SKM-1 (cell line): ENCODE measurements at regions not wholly inside any gene's neighbourhood (a gene's known extent, or its start where the extent isn't known, plus 50 kb on each side); places are given as distances from the start of the nearest gene placed in this dataset.

ENCODE experiments used
- DNase-seq: peaks from one replicate; lab custom pipeline; 2025; ENCODE audit not compliant: unreplicated experiment; lab: John Stamatoyannopoulos, UW

- DNase-seq: no peak
These were observed 322.0 kb downstream of the MFSD1 start for GRCh38 chr3:159123877-159124276.

- DNase-seq: no peak
These were observed 324.6 kb downstream of the MFSD1 start for GRCh38 chr3:159126261-159127020.

DNA sequence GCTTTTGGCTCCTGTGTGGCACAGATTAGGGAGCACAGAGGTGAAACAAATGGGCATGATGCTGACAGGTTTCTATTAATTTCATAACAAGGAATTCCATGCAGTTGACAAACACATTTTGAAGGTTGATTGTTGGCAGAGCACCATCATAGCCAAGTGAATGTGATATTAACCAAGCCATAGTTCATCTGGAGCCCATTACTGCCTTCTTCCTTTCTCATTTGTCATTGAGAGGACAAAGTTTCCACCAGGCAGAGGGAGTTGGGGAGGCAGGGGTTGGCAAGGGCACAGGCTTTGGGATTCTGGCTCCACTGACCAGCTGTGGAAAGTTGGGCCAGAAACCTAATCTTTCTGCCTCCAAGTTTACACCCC lies 325.2 kb downstream of the MFSD1 start:
- DNase-seq: no peak

DNA sequence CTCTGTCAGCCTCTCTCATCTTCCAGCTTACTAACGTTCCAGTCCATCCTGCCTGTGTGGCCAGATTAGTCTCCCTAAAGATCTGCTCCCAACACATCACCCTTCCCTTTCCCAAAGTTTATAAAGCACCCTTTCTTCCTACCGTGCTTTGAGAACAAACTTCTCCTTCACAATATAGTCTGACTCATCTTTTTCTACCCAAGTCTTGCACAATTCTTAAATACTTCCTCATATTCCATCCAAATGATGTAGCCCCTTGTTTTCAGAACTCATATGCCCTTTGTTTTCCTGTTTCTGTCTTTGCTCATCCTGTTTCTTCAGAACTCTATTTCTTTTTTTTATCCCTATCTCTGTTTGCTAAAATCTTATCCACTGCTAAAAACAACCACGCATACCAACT lies 326.8 kb downstream of the MFSD1 start:
- peak; percentile 84 for DNase-seq

GRCh38 chr3:159130108-159130507 lies 328.3 kb downstream of the MFSD1 start:
- DNase-seq: no peak

GRCh38 chr3:159131376-159131775 lies 329.5 kb downstream of the MFSD1 start:
- no peak for DNase-seq

GRCh38 chr3:159137949-159138348 lies 336.1 kb downstream of the MFSD1 start:
- no peak for DNase-seq

GRCh38 chr3:159139326-159139725 lies 337.5 kb downstream of the MFSD1 start:
- DNase-seq: no peak

DNA sequence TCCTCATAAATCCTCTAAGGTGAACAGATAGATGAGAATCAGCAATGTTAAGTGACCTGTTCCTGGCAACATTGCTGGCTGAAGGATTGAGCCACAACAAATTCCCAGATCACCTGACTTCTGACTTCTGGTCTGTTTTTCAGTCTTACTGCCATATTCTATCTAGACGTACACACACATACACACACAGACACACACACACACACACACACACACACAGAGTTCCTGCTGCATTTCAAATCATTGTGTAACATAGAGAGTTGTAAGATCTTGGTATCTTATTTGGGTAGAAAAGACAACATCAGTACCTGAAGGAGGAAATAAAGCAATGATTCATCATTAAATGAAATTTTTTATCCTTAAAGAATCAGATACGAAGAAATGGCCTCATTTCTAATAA lies 342.6 kb downstream of the MFSD1 start:
- DNase-seq: no peak

- DNase-seq: no peak
These were observed 343.0 kb downstream of the MFSD1 start for GRCh38 chr3:159144891-159145290.

DNA sequence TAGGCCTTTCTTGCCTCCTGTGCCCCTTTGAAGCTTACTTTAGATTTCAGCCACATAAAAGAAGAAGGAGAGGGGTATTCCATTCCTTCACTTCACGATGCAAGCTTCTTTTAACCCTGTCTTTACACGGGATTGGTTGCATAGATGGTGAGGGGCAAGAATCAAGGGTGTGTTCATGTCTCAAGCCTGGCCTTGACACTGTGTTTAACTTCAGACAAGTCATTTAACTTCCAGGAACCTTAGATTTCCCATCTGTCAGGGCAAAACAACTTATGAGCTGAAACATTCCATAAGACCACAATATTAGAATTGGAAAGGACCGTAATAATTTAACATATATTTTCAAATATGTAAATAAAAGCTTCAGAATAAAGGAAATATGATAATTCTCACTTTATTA lies 344.5 kb downstream of the MFSD1 start:
- DNase-seq: no peak

DNA sequence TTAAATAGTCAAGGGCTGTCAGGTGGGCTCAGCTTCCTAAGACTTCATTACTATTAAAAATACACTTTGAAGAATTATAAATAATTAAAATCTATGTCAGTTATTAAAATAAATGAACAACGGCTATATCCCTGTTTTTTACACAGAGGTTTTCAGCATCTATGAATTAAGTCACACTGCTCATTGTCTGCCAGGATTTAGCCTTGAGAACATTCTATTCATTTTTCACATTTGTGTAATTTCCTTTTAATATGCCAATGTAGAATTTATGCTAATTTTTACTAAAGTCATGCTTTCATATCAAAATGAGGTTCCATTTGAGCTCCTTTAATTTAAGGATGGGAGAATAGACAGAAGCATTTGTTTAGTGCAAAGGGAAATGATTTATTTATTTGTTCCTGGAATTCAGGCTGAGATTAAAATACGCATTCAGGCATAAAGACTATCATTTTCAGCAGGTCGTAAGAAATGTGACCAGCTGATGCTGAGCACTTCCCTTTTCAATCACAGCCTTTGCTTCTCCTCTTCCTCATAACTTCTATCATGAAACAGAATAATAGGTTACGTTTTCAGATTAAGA lies 345.1 kb downstream of the MFSD1 start:
- DNase-seq: no peak

GRCh38 chr3:159147813-159148212 lies 346.0 kb downstream of the MFSD1 start:
- no peak for DNase-seq

DNA sequence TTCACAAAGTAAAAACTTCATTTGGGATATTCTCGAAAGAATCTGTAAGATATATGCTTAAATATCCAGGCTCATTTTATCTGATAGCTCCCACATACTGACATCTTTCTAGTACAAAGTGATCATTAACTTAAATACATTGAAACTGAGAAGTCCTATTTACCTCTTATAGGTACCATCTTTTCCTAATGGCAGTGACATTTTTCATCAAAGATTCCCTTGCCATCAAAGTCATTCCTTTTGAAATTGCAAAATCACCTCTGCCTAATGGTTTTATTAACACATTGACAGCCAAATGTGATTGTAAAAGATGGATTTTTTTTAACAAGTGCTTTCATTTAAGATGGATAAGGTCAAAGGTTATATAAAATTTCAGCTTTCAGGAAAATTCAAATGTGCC lies 346.6 kb downstream of the MFSD1 start:
- DNase-seq: no peak

DNA sequence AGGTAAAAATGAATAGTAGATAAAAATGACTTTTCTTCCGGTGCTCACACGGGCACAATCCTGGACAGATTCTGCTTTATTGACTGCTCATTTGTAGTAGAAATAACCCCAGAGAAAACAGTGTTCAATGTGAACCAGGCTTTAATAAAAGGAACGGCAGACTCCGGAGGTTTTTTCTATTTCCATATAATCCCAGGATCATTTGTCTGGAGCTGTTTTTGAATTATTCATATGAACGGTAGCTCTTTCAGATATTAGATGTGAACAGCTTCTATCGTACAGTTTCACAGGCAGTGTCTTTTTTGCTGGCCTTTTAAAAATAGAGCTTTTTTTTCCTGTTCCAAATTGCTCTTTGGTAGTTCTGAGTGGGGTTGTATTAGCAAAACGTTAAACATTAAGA lies 347.3 kb downstream of the MFSD1 start:
- DNase-seq: no peak

GRCh38 chr3:159149633-159150032 lies 347.8 kb downstream of the MFSD1 start:
- DNase-seq: no peak

DNA sequence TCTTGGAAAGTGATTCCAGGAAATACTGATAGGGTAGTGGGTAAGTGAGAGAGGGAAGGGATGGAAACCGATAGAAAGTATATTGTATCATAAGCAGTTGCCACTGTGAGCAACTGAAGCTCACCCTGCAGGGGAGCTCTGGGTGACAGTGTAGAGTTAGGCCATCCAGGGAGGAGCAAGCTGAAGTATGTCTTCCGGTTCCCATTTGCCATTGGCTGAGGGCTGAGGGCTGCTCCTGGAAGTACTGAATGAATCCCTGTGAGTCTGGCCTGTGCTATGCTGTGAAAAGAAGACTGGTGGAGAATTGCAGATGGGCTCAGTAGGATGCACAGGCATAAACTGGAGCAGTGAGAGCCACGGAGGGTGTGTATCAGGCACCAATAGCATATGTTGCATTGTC lies 348.3 kb downstream of the MFSD1 start:
- no peak for DNase-seq

DNA sequence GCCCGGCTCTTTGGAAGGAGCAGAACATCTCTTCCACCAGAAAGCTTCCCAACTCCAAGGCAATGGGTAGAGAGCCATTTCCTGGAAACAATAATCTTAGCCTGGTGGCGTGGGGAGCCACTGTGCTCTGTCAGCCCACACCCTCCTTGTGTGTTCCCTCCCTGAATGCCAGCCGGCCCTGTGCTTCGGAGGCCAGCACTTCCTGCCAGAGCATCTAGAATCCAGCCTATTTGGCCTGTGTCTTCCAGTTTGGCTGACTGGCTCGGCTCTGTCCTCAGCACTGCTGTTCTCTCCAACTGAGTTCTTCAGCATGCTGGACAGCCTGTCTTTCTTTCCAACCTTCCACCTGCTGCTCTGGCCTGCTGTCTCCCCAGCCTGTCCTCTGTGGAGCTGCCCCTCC lies 349.3 kb downstream of the MFSD1 start:
- DNase-seq: no peak

- no peak for DNase-seq
These were observed 355.4 kb downstream of the MFSD1 start for GRCh38 chr3:159157275-159157674.

DNA sequence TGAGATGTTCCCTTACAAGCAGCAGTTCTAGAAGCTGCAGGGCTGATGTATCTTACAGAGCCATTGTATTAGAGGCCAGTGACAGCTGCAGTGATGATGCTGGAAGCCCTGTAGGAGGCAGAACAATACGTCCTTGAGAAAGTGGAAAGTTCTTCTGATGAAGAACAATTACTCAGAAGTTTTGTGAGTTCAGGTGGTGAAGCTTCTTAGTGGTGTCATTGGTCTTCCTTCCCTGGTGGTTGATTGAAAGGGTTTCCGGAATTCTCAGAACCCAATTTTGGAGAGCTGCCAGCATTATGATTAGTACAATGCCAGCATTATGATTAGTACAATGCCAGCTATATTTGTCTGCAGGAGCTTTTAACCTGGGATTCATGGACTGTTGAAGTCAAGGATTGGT lies 356.4 kb downstream of the MFSD1 start:
- DNase-seq: no peak

DNA sequence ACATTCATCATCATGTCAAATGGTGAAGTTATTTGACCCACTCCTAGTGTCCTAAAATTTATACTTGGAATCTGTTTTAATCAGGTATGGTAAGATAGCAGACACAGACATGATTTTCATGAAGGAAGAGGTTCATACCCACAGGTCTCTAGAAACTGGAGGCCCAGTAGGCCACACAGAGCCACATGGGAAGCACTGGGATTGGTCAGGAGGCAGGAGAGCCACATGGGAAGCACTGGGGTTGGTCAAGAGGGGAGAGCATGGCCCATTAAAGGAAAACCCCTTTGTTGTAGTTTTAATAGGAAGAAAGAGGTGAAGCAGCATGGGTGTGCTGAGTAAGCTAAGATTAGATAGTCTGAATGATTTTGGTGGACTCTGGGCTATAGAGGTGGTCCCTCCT lies 356.9 kb downstream of the MFSD1 start:
- DNase-seq: no peak

- no peak for DNase-seq
These were observed 357.7 kb downstream of the MFSD1 start for GRCh38 chr3:159159546-159159945.

GRCh38 chr3:159163656-159164055 lies 361.8 kb downstream of the MFSD1 start:
- no peak for DNase-seq
